OCI-LY7 (cell line): ENCODE measurements at regions not wholly inside any gene's neighbourhood (a gene's known extent, or its start where the extent isn't known, plus 50 kb on each side); places are given as distances from the start of the nearest gene placed in this dataset.

Experiments used
- BruUV-seq: library from RNA; stranded (reverse); fragments of 400-500 nt; replicated peaks from 2 replicates; lab custom pipeline; 2021; lab: Mats Ljungman, UMichigan
- CTCF ChIA-PET: fragments of 300-600 bp; sonication (Branson Sonifier 250); formaldehyde crosslinking; loops from one replicate; lab custom pipeline; 2022; ENCODE audit warnings: antibody characterized with exemption; ENCODE audit not compliant: unreplicated experiment; lab: Charles Lee
- POLR2A ChIA-PET: fragments of 300-600 bp; sonication (Branson Sonifier 250); formaldehyde crosslinking; loops from one replicate; lab custom pipeline; 2022; ENCODE audit warnings: antibody characterized with exemption; lab: Charles Lee
- DNase-seq: peaks from one replicate; pipeline ENCODE4 v3.0.0-alpha.2; 2015; ENCODE audit warnings: low spot score
- H2AFZ ChIP-seq: fragments of 200-600 bp; sonication (generic), shearing (Covaris generic); 2 replicates; pipeline ENCODE4 v1.6.1; 2014; ENCODE audit warnings: mild to moderate bottlenecking, antibody characterized with exemption, low read length, moderate library complexity
- H3K27ac ChIP-seq: fragments of 200-600 bp; sonication (generic); 2 replicates; pipeline ENCODE4 v1.5.1; 2014; ENCODE audit warnings: mixed run types, low read depth, mild to moderate bottlenecking, moderate library complexity, low read length, inconsistent platforms; ENCODE audit not compliant: poor library complexity, severe bottlenecking
- H3K36me3 ChIP-seq: fragments of 200-600 bp; sonication (generic); 2 replicates; pipeline ENCODE4 v1.6.1; 2014; ENCODE audit warnings: mild to moderate bottlenecking, antibody characterized with exemption, low read length, moderate library complexity, mixed read lengths; ENCODE audit not compliant: insufficient read depth
- H3K4me1 ChIP-seq: fragments of 200-600 bp; sonication (generic); 2 replicates; pipeline ENCODE4 v1.5.1; 2014; ENCODE audit warnings: mild to moderate bottlenecking, low read length; ENCODE audit not compliant: insufficient read depth, poor library complexity, severe bottlenecking
- H3K4me2 ChIP-seq: fragments of 200-600 bp; sonication (generic); 2 replicates; pipeline ENCODE4 v1.6.1; 2014; ENCODE audit warnings: mild to moderate bottlenecking, low read length
- H3K4me3 ChIP-seq: fragments of 200-600 bp; sonication (generic); 2 replicates; pipeline ENCODE4 v1.5.1; 2014; ENCODE audit warnings: mild to moderate bottlenecking, low read depth, low read length; ENCODE audit not compliant: poor library complexity, severe bottlenecking
- H3K79me2 ChIP-seq: fragments of 200-600 bp; sonication (generic); 2 replicates; pipeline ENCODE4 v1.6.1; 2016; ENCODE audit warnings: low read depth, mild to moderate bottlenecking, low read length, moderate library complexity, mixed read lengths; ENCODE audit not compliant: insufficient read depth
- H3K9me2 ChIP-seq: fragments of 200-600 bp; sonication (generic); 2 replicates; pipeline ENCODE4 v1.6.1; 2016; ENCODE audit warnings: mild to moderate bottlenecking, low read length, mixed read lengths; ENCODE audit not compliant: insufficient read depth
- H3K9me3 ChIP-seq: fragments of 200-600 bp; sonication (generic); 2 replicates; pipeline ENCODE4 v1.6.1; 2014; ENCODE audit warnings: mild to moderate bottlenecking, mixed run types, low read length, mixed read lengths
- H4K20me1 ChIP-seq: fragments of 200-600 bp; sonication (generic); 2 replicates; pipeline ENCODE4 v1.6.1; 2014; ENCODE audit warnings: mild to moderate bottlenecking, antibody characterized with exemption, low read length, moderate library complexity, mixed read lengths; ENCODE audit not compliant: insufficient read depth
- EZH2phosphoT487 ChIP-seq: fragments of 200-600 bp; sonication (generic); IDR thresholded peaks from 2 replicates; pipeline ENCODE4 v1.6.1; 2018; ENCODE audit warnings: low read depth, borderline replicate concordance, mild to moderate bottlenecking, mixed run types, antibody characterized with exemption, low read length, moderate library complexity, mixed read lengths
- intact Hi-C: fragments of 100-400 bp; cut with micrococcal nuclease; formaldehyde crosslinking; loops from one replicate; pipeline ENCODE4 v1.10.0; 2022; ENCODE audit not compliant: unreplicated experiment
- TF ChIP-seq, protein P1 (sequence below): fragments of 200-600 bp; sonication (generic); conservative IDR thresholded peaks from 2 replicates; pipeline ENCODE4 v1.5.1; 2014; ENCODE audit warnings: mild to moderate bottlenecking, antibody characterized with exemption, low read length, moderate library complexity, mixed read lengths

DNA sequence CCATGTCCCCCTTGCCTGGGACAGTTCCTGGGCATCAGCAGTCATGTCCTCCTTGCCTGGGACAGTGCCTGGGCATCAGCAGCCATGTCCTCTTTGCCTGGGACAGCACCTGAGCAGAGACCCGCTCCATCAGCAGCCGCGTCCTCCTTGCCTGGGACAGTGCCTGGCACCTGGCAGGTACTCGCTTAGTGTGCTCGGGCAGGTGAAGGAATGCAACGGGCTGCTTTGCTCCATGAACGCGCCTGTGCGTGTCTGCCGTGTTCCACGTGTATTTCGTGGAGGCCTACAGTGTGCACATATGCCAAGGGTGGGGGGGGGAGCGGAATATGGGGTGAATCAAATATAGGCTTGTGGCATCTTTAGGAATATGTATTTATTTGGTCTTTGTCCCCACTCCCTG is 1490.7 kb downstream of the TBC1D22A start:
- Histone ChIP-seq H3K9me2 (no peaks in the 10 kb centered on the region), H3K36me3 (no peaks in the 10 kb centered on the region), H3K4me2 (no peak overlapping the region), H3K27ac (no peak overlapping the region), H2AFZ (no peak overlapping the region), H3K9me3 (no peaks in the 10 kb centered on the region), H3K79me2 (no peaks in the 10 kb centered on the region), H3K4me3 (no peak overlapping the region), H3K4me1 (no peaks in the 10 kb centered on the region), H4K20me1 (no peaks in the 10 kb centered on the region)
- intact Hi-C loops: no loop called here
- no TSS peak for BruUV-seq
- TF ChIP-seq, protein P1, sequence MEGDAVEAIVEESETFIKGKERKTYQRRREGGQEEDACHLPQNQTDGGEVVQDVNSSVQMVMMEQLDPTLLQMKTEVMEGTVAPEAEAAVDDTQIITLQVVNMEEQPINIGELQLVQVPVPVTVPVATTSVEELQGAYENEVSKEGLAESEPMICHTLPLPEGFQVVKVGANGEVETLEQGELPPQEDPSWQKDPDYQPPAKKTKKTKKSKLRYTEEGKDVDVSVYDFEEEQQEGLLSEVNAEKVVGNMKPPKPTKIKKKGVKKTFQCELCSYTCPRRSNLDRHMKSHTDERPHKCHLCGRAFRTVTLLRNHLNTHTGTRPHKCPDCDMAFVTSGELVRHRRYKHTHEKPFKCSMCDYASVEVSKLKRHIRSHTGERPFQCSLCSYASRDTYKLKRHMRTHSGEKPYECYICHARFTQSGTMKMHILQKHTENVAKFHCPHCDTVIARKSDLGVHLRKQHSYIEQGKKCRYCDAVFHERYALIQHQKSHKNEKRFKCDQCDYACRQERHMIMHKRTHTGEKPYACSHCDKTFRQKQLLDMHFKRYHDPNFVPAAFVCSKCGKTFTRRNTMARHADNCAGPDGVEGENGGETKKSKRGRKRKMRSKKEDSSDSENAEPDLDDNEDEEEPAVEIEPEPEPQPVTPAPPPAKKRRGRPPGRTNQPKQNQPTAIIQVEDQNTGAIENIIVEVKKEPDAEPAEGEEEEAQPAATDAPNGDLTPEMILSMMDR: no peak
- no peak for TF ChIP-seq EZH2phosphoT487
- ChIA-PET CTCF (no interaction called here), POLR2A (no interaction called here)
- DNase-seq: no peak

DNA sequence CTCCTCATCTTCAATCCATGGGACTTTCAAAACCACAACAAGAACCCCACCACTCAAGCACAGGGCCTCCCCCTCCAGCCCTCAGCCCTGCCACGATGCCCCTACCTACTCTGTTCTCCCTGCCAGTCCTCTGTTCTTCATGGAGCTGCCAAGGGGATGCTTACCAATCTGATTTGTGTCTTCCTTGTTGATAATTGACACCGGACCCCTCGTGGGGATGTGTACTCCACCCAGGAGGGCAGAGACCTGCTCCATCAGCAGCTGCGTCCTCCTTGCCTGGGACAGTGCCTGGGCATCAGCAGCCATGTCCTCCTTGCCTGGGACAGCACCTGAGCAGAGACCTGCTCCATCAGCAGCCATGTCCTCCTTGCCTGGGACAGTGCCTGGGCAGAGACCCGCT is 1489.2 kb downstream of the TBC1D22A start:
- TF ChIP-seq EZH2phosphoT487: no peak
- TF ChIP-seq, protein P1: no peak
- no TSS peak for BruUV-seq

DNA sequence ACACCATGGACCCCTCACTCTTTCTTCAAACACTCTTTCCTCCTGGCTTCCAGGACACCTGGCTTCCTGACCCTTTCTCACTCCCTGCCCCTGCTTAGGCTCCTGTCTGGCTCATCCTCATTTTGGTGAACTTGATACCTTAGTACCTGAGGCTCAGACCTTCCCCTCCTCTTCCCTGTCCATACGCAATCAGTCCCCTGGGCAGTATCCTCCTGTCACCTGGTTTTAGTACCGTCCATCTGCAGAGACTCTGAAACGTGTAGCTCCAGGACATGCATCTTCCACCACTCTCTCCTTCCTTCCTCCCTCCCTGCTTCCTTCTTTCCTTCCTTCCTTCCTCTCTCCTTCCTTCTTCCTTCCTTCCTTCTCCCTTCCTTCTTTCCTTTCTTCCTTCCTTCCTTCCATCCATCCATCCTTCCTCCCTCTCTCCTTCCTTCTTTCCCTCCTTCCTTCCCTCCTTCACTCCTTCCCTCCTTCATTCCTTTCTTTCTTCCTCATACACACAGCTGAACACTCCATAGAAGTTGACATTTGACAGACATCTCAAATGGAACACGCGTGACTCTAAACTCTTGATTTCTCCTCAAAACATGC is 1488.6 kb downstream of the TBC1D22A start:
- TF ChIP-seq EZH2phosphoT487: no peak
- TF ChIP-seq, protein P1: no peak
- Histone ChIP-seq H2AFZ (no peak overlapping the region), H3K79me2 (no peaks in the 10 kb centered on the region), H4K20me1 (no peaks in the 10 kb centered on the region), H3K4me3 (no peak overlapping the region), H3K4me1 (no peaks in the 10 kb centered on the region), H3K4me2 (no peak overlapping the region), H3K9me2 (no peaks in the 10 kb centered on the region), H3K27ac (no peak overlapping the region), H3K9me3 (no peaks in the 10 kb centered on the region), H3K36me3 (no peaks in the 10 kb centered on the region)
- DNase-seq: no peak
- ChIA-PET CTCF (no interaction called here), POLR2A (no interaction called here)
- intact Hi-C loops: no loop called here
- BruUV-seq: no TSS peak

More for the DNA sequence above, 1489.2 kb downstream of the TBC1D22A start:
- Histone ChIP-seq H3K4me2 (no peak overlapping the region), H3K36me3 (no peaks in the 10 kb centered on the region), H3K27ac (no peak overlapping the region), H3K9me2 (no peaks in the 10 kb centered on the region), H3K79me2 (no peaks in the 10 kb centered on the region), H2AFZ (no peak overlapping the region), H3K4me3 (no peak overlapping the region), H3K4me1 (no peaks in the 10 kb centered on the region), H4K20me1 (no peaks in the 10 kb centered on the region), H3K9me3 (no peaks in the 10 kb centered on the region)
- POLR2A ChIA-PET: no interaction called here
- intact Hi-C loops: no loop called here
- DNase-seq: no peak
- CTCF ChIA-PET: no interaction called here
